Right lobe of liver (tissue), 6 donors: ENCODE measurements at regions not wholly inside any gene's neighbourhood (a gene's known extent, or its start where the extent isn't known, plus 50 kb on each side); places are given as distances from the start of the nearest gene placed in this dataset.

Experiments
- ATAC-seq, 4 donors: fragments of 200-7000 bp; cut with Tn5 transposase; one replicate each; pipeline ENCODE4 v1.9.1; 2020; ENCODE audit warnings: mild to moderate bottlenecking in 4 of 4, moderate library complexity in 4 of 4
- DNase-seq, 3 donors: peaks; one replicate each; pipeline ENCODE4 v3.0.0-alpha.2; 2020
- H3K27ac ChIP-seq, 3 donors: fragments of 200-600 bp; one replicate each; pipeline ENCODE4 v1.8.0; 2022
- H3K27me3 ChIP-seq, 2 donors: fragments of 200-600 bp; one replicate each; pipeline ENCODE4 v1.8.0; 2022
- H3K36me3 ChIP-seq, 4 donors: fragments of 200-600 bp; sonication (generic) in 1 of 4; one replicate each; pipeline versions ENCODE4 v1.5.1 to v1.8.0; 2017 to 2022; ENCODE audit warnings: control low read depth in 1 of 4
- H3K4me1 ChIP-seq, 4 donors: fragments of 200-600 bp; sonication (generic) in 1 of 4; one replicate each; pipeline versions ENCODE4 v1.5.1 to v1.8.0; 2017 to 2022; ENCODE audit warnings: control low read depth in 1 of 4
- H3K4me3 ChIP-seq, 3 donors: fragments of 200-600 bp; one replicate each; pipeline ENCODE4 v1.8.0; 2022
- H3K9me3 ChIP-seq, 4 donors: fragments of 200-600 bp; sonication (generic) in 1 of 4; one replicate each; pipeline versions ENCODE4 v1.5.1 to v1.8.0; 2017 to 2022; ENCODE audit warnings: control low read depth in 1 of 4
- CTCF ChIP-seq, 4 donors: fragments of 200-600 bp in 3 of 4; fragments of 450-650 bp in 1 of 4; IDR thresholded peaks; one replicate each; pipeline versions ENCODE4 v1.5.1 to v1.8.0; 2016 to 2022; ENCODE audit warnings: antibody characterized with exemption in 4 of 4, mild to moderate bottlenecking in 2 of 4
- POLR2A ChIP-seq: fragments of 450-650 bp; IDR thresholded peaks from one replicate; pipeline ENCODE4 v1.6.1; 2017; ENCODE audit warnings: antibody characterized with exemption, mild to moderate bottlenecking
- WGBS: methylation state at CpG from one replicate; pipeline ENCODE4 v1.1.6; 2018; ENCODE audit warnings: low coverage, low lambda C conversion rate; ENCODE audit not compliant: insufficient coverage; ENCODE audit errors: missing lambda C conversion rate; 5-methylcytosine and 5-hydroxymethylcytosine counted together
- intact Hi-C, 2 donors: fragments of 100-400 bp; cut with DNase I; formaldehyde crosslinking; loops; one replicate each; pipeline versions ENCODE4 v1.11.2 to v1.14.1; 2022
- donor health status: DM: no; HTN: yes; CAD: no.
- donor health status: DM: no; HTN: no; CAD: no.
- donor health status: DM: no; HTN: no; CAD: no.
- donor health status: DM: no; HTN: yes; CAD: no.
- donor health status: DM: no; HTN: yes; CAD: no.

GRCh38 chr4:155066871-155067270 lies 141.6 kb upstream of the NPY2R start:
- ATAC-seq (no peak), DNase-seq (no peak)
- no peaks in the 10 kb centered on the region for H3K9me3 ChIP-seq
- no peaks in the 10 kb centered on the region for H3K27me3 ChIP-seq
- TF ChIP-seq CTCF (IDR thresholded peaks at IDR 0.05), result no peak
- H3K27ac ChIP-seq, result no peak overlapping the region
- intact Hi-C loops, result no loop called here
- H3K4me3 ChIP-seq, result no peak overlapping the region
- no peaks in the 10 kb centered on the region for H3K36me3 ChIP-seq
- no peaks in the 10 kb centered on the region for H3K4me1 ChIP-seq

GRCh38 chr4:155071962-155072361 lies 136.5 kb upstream of the NPY2R start:
- no peaks in the 10 kb centered on the region for H3K27me3 ChIP-seq
- H3K27ac ChIP-seq, result no peak overlapping the region
- WGBS, result 95% methylated on average over 2 of the region's 2 CpGs
- TF ChIP-seq POLR2A (no peak), CTCF (IDR thresholded peaks at IDR 0.05) (no peak)
- DNase-seq, result no peak
- no peaks in the 10 kb centered on the region for H3K36me3 ChIP-seq
- intact Hi-C loops, result no loop called here
- no peak for ATAC-seq
- no peaks in the 10 kb centered on the region for H3K4me1 ChIP-seq
- no peak overlapping the region for H3K4me3 ChIP-seq
- H3K9me3 ChIP-seq, result no peaks in the 10 kb centered on the region

- Histone ChIP-seq H3K36me3 (no peaks in the 10 kb centered on the region), H3K4me1 (no peaks in the 10 kb centered on the region), H3K4me3 (no peak overlapping the region), H3K27me3 (no peaks in the 10 kb centered on the region), H3K9me3 (no peaks in the 10 kb centered on the region), H3K27ac (no peak overlapping the region)
- intact Hi-C loops, result no loop called here
- 80% methylated on average over 2 of the region's 4 CpGs for WGBS
- ATAC-seq (no peak), DNase-seq (no peak)
- TF ChIP-seq POLR2A (no peak), CTCF (IDR thresholded peaks at IDR 0.05) (no peak)
These were observed 136.0 kb upstream of the NPY2R start for GRCh38 chr4:155072417-155072816.

GRCh38 chr4:155073852-155074251 lies 134.6 kb upstream of the NPY2R start:
- Histone ChIP-seq H3K4me1 (no peaks in the 10 kb centered on the region), H3K9me3 (no peaks in the 10 kb centered on the region), H3K27me3 (no peaks in the 10 kb centered on the region), H3K36me3 (no peaks in the 10 kb centered on the region), H3K27ac (no peak overlapping the region), H3K4me3 (no peak overlapping the region)
- no peak for TF ChIP-seq CTCF (IDR thresholded peaks at IDR 0.05)
- TF ChIP-seq POLR2A, result no peak
- ATAC-seq, result no peak
- no peak for DNase-seq
- intact Hi-C loops, result no loop called here
- 42% methylated on average over 3 of the region's 3 CpGs for WGBS

GRCh38 chr4:155076256-155076785 lies 132.1 kb upstream of the NPY2R start:
- Histone ChIP-seq H3K27me3 (no peaks in the 10 kb centered on the region), H3K4me3 (no peak overlapping the region), H3K9me3 (no peaks in the 10 kb centered on the region), H3K4me1 (no peaks in the 10 kb centered on the region), H3K27ac (no peak overlapping the region), H3K36me3 (no peaks in the 10 kb centered on the region)
- no peak for ATAC-seq
- TF ChIP-seq POLR2A (no peak), CTCF (IDR thresholded peaks at IDR 0.05) (no peak)
- no peak for DNase-seq
- intact Hi-C loops, result no loop called here
- 66% methylated on average over 3 of the region's 3 CpGs for WGBS
